HUDEP-2 (cell line): ENCODE measurements at regions not wholly inside any gene's neighbourhood (a gene's known extent, or its start where the extent isn't known, plus 50 kb on each side); places are given as distances from the start of the nearest gene placed in this dataset.
A peak's percentile ranks its signal among the peaks of the same experiment; 100 is the strongest.

Experiments used
- DNase-seq, 76 experiments: peaks; one replicate each; lab custom pipeline; 2025; ENCODE audit not compliant: unreplicated experiment in 76 of 76; lab: John Stamatoyannopoulos, UW

DNA sequence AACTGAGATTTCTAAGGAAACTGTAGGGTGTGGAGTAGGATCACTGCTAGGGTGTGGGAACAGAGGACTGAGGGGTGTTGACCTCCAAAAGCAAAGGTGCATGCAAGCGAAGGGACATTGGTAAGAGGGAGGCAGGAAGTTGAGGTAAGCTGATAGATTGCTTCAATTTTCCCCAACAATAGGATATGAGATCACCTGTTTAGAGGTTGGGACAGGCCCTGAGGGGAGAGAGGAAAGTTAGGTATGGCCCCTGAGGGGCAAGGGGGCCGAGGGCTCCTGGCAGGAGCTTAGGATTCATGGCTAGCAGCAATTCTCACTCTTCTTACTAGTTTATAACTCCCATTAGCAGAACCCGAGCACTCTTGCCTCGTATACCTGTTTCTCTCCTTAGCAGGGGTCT lies 106.8 kb upstream of the RPS6KA2 start:
- no peak for DNase-seq

DNA sequence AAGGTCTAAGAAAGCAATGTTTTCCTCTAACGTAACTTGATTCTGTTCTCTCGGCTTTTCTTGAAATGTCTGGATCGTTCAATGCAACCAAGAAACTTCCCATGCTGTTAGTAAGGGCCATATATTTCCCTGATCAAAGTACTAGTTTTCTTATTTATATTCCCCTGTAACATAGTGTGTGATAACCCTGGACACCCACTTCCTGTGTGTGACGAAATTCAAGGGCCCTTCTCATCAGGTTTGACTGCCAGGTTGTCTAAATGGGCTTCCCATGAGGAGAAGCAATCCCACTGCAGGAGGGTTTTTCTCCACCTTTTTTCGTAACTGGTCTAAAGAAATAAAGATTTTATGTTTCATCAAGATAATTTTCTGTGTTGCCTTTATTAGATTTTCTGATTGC lies 102.6 kb upstream of the RPS6KA2 start:
- no peak for DNase-seq

DNA sequence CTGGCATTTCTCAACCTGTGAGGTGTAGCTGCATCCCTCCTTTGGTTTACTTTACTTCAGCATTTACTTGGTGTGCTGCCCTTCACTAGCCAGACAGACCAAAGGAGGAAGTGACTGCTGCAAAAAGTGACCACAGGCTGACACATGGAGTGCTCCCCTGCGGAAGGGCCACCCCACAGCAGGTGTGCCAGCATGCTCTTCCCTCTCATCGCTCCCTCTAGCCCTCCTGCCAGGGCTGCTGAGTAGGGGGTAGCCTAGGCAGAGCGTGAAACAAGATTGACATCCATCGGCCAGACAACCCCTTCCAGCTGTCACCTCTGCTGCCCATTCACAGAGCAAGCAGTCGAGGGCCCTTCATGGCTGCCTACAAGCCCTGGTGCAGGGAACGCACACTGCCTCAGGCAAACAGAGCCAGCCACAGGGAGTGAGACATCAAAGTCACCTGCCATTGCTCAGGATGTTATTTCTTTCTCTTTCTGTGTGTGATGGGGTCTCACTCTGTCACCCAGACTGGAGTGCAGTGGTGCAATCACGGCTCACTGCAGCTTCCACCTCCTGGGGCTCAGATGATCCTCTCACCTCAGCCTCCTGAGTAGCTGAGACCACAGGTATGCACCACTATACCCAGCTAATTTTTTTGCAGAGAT lies 102.0 kb upstream of the RPS6KA2 start:
- no peak for DNase-seq

DNA sequence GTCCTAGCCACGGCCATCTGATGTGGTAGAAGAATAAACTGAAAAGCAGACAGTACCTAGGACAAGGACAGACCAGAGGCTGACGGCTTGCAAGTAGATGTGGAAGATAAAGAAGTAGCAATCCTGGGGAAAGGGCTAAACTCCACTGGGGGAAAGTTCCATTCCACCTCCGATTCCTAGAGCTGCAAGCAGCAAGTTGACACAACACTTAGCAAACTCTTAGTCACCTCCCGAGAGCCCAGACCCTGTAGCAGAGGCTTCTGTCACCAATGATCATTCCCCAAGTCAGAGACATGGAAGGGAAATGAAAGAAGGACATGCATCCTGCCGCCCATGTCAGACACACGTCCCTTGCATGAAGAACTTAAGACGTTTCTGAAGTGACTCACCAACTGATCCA lies 99.2 kb upstream of the RPS6KA2 start:
- DNase-seq, result no peak

DNA sequence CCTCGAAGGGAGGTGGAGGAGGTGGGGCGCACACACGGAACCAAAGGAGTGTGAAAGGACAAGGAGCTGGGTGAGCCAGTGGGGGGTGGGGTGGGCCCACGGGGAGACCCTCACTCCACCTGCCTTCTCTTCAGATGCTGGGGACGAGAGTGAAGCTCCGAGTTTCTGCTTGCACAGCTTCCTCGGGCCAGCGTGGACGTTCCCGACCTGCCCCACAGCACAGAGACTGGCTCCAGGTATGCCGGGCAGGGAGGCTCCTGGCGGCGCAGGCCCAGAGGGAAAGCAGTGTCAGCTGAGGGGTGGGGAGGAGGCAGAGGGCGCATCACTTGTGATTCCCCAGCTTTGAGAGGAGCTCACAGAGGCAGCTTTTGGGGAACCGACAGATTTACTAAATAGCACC lies 98.5 kb upstream of the RPS6KA2 start:
- DNase-seq, result no peak

DNA sequence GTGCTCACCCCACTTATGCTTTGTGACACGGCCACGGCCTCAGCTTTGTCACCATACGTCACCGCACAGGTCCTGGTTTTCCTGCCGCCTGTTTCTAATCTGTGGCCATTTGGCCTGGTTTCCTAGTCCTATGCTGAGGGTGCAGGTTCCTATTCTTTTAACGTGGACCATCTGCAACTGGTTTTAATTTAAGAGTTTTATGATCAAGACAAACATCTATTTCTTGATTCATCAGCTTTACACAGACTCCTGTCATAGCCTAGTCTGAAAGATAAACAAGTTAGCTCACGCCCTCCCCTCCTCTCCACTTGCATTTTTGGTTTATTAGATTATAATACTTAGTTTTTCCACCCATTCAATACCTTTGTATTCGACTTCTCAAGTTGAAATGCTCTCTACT lies 97.5 kb upstream of the RPS6KA2 start:
- peak in 1 of 76 experiments; percentile 15 for DNase-seq

DNA sequence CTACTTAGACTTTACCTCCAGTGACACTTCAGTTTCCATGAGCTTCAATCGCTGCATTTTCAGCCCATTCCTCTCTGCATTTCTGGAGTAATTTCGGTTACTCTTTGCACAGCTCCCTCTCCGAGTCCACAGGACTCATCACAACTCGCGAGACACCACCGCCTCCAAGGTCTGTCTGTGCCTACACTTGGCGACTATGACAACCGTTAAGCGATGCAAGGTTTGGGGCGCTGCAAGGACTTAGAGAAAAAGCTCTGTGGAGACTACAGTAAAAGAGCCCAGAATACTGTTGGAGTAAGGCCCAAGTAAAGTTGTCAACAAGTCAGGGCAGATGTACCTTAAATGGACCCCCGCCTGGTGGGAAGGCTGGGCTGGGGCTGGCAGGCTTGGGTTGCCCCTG lies 95.7 kb upstream of the RPS6KA2 start:
- no peak for DNase-seq

DNA sequence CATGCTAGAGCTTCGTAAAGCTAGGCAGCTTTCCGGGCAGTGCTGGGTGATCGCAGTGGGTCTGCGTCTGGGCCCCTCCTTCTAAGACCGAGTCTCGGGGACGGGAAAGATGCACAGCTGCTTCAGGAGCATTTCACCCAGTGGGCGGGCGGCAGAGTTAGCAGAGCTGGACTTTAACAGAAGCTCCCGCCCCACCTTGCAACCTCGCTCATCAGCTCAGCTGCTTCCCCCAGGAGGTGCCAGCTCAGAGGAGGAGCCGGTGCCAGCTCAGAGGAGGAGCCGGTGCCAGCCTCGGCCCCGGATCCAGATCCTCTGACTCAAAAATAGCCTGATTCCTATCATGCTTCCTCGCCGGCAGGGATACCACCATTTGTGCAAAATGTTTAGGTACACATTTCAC lies 94.5 kb upstream of the RPS6KA2 start:
- no peak for DNase-seq

DNA sequence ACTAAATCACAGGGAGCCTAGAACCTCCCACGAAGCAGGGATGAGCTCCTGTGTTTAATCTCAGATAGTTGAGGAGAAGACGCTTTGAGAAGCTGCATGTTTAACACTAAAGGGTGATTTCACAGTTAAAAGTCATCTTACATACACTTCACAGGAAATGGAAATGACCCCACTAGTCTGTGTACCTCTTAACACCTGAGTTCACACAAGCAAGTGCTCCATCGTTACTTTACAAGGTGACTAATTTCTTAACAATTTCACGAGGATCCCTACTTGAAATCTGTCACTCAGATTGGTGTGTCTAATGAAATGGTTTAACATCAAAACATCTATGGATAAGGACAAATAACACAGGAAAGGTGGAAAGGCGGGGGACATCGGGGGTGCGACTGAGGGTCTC lies 93.8 kb upstream of the RPS6KA2 start:
- no peak for DNase-seq

DNA sequence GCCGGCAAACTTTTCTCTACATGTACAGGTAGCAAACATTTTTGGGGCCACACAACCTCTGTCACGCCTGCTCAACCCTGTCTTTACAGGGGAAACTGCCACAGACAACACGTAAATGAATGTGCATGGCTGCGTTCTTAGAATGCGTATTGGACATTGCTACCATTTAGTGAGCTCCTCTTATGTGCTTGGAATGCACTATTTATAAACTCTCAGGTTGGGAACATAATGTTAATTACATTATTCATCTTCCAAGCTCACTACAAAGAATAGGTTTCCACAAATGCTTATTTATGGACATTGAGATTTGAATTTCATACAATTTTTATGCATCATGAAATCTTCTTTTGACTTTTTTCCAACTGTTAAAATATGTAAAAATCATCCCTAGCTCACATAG lies 92.0 kb upstream of the RPS6KA2 start:
- DNase-seq, result peak in 2 of 76 experiments; percentile 32 to 54

DNA sequence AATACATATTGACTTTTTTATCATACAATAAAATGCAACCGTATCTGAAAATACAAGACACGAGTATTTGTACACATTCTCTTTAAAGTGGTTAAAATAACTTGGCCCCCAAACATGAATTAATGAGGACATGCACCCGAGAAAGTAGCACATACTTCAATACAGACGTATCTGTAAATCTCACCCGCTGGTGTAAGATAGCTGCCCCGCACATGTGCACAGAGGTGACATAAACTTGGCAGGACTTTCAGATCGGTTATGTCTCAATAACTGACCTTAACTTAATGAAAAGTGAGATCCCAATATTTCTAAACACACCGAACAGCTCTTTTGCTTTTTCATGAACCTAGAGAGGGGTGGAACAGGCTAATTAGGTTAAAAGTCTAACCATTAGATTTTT lies 91.5 kb upstream of the RPS6KA2 start:
- DNase-seq, result peak in 68 of 76 experiments; percentile 21 to 89 (median 60)

DNA sequence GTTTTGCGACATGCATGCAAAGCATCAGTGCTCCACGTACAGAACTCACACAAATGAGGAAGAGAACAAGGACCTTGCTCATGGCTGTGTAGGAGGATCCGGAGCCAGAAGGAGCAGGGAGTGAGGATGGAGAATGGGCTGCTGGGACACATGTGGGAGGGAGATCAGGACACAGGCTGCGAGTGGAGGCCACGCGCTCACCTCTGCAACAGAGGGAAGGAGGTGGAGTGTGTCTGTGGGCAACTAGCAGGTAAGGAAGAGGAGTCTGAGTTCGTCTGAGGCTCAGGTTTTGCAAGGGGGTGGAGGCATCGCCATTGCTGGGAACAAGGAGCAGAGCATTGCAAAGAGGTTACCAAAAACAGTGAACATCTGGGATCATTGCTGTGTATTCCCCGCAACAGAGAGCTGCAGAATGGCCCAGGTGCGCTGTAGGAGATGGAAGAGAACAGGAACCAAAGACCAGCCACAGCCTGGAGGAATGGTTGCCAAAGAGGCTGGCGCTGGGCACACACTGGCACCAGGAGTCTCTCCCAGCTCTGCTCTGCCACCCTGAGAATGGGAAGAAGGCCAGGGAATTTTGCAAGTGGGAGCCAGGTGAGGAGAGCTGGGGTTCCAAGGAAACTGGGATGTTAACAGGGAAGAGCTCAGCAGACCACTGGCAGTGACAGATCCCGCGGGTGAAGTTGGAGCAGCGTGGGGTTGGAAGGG lies 90.0 kb upstream of the RPS6KA2 start:
- no peak for DNase-seq

DNA sequence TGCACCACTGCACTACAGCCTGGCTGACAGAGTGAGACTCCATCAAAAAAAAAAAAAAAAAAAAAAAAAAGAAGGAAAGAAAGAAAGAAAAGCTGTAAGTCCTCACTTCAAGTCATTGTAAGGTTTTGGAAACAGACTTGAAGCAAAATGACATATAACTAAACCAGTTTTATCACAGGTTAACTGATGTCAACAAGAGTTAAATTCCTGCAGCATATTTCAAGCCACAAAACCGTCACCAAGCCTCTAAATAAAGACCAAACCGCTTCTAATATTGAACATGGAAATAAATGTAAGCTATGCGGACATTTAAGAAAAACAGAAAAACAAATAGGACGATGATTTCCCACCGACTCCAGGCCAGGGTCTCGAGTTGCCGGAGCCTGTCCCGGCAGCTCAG lies 88.9 kb upstream of the RPS6KA2 start:
- no peak for DNase-seq

DNA sequence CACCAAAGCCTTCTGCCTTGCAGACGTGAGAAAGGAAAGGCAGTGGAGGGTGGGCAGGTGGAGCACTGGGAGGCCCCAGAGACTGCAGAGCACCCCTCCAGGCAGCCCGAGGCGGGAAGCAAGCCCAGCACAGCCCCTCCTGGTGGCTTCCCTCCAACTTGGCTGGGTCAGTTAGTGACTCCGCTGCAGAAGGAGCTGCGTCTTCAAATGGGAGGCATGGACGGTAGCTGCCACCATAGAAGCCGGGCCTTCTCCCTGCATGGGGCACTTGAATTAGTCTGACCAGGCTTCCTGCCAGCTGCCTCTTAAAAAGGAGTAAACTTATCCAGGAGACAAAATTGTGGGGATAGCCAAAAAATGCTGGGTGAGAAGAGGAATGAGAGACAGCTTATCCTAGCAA lies 88.0 kb upstream of the RPS6KA2 start:
- no peak for DNase-seq

DNA sequence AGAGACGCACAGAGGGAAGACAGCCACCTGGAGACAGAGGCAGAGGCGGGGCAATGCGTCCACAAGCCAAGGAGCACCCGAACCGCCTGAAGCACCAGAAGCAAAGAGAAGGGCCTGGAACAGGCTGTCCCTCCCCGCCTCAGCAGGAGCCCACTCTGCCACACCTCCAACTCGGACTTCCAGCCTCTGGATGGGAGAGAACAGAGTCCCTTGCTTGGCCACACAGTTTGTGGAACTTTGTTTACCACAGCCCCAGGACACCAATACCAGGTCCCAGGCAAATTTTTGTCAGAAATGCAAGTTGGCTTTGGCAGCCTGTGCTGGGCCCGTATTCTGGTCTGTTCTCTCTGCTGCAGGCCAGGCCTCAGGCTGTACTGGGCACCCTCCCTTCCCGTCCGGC lies 87.5 kb upstream of the RPS6KA2 start:
- no peak for DNase-seq

DNA sequence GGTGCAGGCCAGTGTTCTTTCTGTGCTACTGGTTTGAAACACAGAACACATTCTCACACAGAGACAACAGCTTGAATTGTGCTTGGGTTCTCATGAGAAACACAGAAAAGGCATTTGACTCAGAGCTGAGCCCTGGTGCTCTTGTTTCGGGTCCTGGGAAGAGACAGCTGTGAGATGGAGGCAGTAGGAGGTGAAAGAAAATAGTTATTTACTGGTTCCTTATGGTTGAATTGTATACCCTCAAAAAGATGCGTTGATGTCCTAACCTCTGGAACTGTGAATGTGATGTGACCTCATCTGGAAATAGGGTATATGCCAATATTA lies 87.1 kb upstream of the RPS6KA2 start:
- DNase-seq, result no peak

DNA sequence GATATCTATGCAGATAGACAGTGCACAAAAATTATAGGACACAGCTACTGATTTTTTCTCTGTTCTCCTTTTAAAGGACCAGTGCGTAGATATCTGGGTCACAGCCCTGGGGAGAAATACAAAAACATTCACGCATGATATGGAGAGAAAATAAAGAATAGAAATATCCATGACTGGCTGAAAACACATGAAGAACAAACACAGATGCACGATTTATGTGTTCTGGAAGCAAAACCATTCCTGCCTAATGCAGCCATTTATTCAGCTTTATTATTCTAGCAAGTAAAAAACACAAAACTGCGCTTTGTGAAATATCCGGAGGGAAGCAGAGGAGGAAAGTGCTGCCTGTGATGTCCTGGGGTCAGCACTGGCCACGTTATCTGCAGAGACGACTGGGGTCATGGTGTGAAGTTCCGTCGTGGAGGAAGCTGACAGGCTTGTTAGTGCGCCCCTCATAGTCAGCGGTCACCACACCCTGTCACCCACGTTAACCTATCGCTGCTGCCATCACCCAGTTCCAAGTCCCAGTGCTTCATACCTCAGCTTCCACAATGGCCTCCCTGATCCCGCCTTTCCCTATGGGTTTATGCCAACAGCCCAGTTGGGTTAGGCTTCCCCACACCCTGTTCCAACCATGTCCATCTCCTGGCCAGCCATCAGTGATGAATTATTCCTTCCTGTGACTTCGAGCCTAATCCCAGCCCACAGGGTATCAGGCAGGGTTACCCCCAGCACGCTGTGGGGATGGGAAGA lies 86.6 kb upstream of the RPS6KA2 start:
- DNase-seq, result no peak

DNA sequence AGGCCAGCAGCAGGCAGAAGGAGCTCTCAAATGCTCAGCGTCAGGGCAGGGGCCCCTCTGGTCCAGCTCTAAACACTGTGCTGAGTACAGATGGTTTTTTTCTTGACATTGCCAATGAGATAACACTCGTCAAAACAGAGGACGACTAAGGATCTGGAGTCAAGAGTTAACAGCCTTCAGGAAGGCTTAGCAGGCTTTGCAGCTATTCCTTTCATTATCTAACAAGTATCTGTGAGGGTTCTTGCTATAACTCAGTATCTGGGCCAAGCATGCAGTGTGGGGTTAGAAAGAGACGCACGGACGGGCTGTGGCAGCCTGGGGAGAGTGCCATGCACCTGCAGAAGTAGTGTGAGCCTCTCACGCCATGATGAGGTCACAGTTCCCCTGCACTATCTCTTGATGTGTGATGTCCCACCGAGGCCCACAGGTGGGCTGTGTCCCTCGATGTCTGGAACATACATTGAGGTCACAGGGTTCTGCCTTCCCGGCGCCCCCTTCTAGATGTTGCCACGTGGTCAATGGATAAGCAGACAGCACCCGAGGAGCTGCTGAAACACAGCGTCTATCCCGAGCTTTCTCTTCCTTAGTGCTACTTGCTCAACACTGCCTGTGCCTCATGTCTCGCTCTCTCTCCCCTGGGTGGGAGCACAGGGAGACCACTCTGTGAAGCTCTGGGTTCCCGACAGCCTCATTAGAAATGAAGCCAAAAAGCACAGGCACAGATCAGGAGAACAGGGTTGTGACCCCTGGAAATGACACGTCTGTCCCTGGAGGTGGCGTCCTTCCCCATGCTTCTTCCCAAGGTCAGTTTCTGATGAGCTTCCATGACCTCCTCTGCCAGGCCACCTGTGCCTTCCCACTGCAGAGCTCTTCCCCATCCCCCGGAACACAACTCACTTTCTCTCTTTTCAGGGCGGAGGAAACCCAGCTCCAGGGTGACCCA lies 85.5 kb upstream of the RPS6KA2 start:
- DNase-seq, result peak in 57 of 76 experiments; percentile 13 to 93 (median 63)

DNA sequence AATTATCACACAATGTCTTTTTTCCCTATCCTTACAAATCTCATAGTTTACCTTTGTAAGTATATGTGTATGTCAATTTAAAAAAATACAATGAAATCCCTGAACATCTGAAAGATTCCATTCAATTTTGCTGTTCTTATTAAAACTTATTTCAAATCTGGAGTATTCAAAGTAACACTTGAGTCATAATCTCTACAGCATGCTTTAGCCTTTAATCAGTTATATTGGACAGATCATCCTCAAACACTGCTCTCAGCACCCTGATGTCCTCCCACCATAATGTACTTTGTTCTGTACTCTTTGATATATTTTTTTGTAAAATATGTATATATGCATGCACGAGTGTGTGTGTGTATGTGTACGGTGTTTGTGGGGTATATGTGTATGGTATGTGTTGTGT lies 83.0 kb upstream of the RPS6KA2 start:
- no peak for DNase-seq

DNA sequence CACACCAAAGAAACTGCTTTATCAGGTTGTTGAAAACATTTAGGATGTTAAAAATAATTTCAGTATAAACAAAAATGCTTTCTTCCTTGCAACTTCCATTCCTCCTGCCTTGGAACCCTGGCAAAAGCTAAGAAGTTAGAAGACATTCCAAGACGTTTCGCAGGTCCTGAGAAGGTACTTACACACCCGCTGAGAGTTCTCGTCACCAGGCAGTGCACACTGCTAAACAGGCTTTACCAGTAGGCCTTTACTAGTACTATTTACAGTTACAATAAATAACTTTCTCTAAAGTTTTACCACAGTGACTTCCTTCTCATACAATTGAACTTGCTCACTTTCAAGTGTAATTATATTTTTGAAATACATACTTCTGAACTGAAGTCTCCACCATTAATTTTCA lies 81.4 kb upstream of the RPS6KA2 start:
- no peak for DNase-seq

DNA sequence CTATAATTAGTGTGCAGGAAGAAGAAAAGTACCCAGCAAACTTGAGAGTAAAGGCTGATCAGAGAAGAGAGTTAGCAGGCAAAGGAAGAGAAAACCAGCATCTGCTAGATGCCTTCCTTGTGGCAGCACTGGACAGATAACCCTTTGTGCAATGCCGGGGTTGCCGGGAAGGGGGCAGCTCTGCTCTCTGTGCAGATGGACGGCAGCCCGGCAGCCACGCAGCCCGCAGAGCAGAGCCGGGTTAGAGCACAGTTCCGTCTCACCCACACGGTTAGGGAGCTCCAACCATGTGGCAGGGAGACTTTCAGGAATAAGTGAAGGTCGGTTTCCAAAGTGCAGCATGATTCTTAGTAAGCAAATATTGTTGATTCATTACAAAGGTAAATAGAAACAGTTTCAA lies 80.0 kb upstream of the RPS6KA2 start:
- peak in 69 of 76 experiments; percentile 18 to 86 (median 67) for DNase-seq
